ENCODE measurements at regions not wholly inside any gene's neighbourhood (a gene's known extent, or its start where the extent isn't known, plus 50 kb on each side); places are given as distances from the start of the nearest gene placed in this dataset.

GRCh38 chr11:45073685-45074141 lies 72.7 kb upstream of the PRDM11 start:
- no peak for TF ChIP-seq POLR2A (IDR thresholded peaks at IDR 0.05)
- no peak for TF ChIP-seq CTCF (IDR thresholded peaks at IDR 0.05 in 4 of 5, conservative IDR thresholded peaks at IDR 0.05 in 1 of 5)
- ATAC-seq (no peak), DNase-seq (no peak)
- Histone ChIP-seq H3K4me3 (no peak overlapping the region), H3K4me1 (peaks cover 4 to 5% of the 10 kb centered on the region in 2 donors), H3K27me3 (no peaks in the 10 kb centered on the region), H3K27ac (no peak overlapping the region), H3K36me3 (no peaks in the 10 kb centered on the region), H3K9me3 (no peaks in the 10 kb centered on the region)
- intact Hi-C loops (cut with DNase I; ENCODE audit: low total_unique reads) (no loop called here), in situ Hi-C loops (cut with MboI; ENCODE audit: low sequenced_read_pairs in 4 of 4) (no loop called here)

GRCh38 chr11:45075519-45075918 lies 70.9 kb upstream of the PRDM11 start:
- Histone ChIP-seq H3K4me3 (no peak overlapping the region), H3K36me3 (no peaks in the 10 kb centered on the region), H3K4me1 (peaks cover 4 to 5% of the 10 kb centered on the region in 2 donors), H3K9me3 (no peaks in the 10 kb centered on the region), H3K27ac (no peak overlapping the region), H3K27me3 (no peaks in the 10 kb centered on the region)
- intact Hi-C loops (cut with DNase I; ENCODE audit: low total_unique reads) = no loop called here
- in situ Hi-C loops (cut with MboI; ENCODE audit: low sequenced_read_pairs in 4 of 4) = no loop called here
- no peak for ATAC-seq
- no peak for DNase-seq
- TF ChIP-seq CTCF (IDR thresholded peaks at IDR 0.05 in 4 of 5, conservative IDR thresholded peaks at IDR 0.05 in 1 of 5) (no peak), POLR2A (IDR thresholded peaks at IDR 0.05) (no peak)

- Histone ChIP-seq H3K9me3 (no peaks in the 10 kb centered on the region), H3K4me1 (peaks cover 4 to 5% of the 10 kb centered on the region in 2 donors), H3K4me3 (no peak overlapping the region), H3K27ac (no peak overlapping the region), H3K36me3 (no peaks in the 10 kb centered on the region), H3K27me3 (no peaks in the 10 kb centered on the region)
- in situ Hi-C loops (cut with MboI; ENCODE audit: low sequenced_read_pairs in 4 of 4) (no loop called here), intact Hi-C loops (cut with DNase I; ENCODE audit: low total_unique reads) (no loop called here)
- TF ChIP-seq POLR2A (IDR thresholded peaks at IDR 0.05) (no peak), CTCF (IDR thresholded peaks at IDR 0.05 in 4 of 5, conservative IDR thresholded peaks at IDR 0.05 in 1 of 5) (no peak)
- DNase-seq (no peak), ATAC-seq (no peak)
Measured at GRCh38 chr11:45075952-45076351, 70.5 kb upstream of the PRDM11 start.

GRCh38 chr11:45076761-45077160 lies 69.7 kb upstream of the PRDM11 start:
- DNase-seq (no peak), ATAC-seq (no peak)
- Histone ChIP-seq H3K9me3 (no peaks in the 10 kb centered on the region), H3K4me1 (no peaks in the 10 kb centered on the region), H3K27me3 (no peaks in the 10 kb centered on the region), H3K4me3 (no peak overlapping the region), H3K36me3 (no peaks in the 10 kb centered on the region), H3K27ac (no peak overlapping the region)
- in situ Hi-C loops (cut with MboI; ENCODE audit: low sequenced_read_pairs in 4 of 4) = no loop called here
- TF ChIP-seq POLR2A (IDR thresholded peaks at IDR 0.05) (no peak), CTCF (IDR thresholded peaks at IDR 0.05 in 4 of 5, conservative IDR thresholded peaks at IDR 0.05 in 1 of 5) (no peak)
- intact Hi-C loops (cut with DNase I; ENCODE audit: low total_unique reads) = no loop called here
